Mammary epithelial cell (primary cell): ENCODE measurements at regions not wholly inside any gene's neighbourhood (a gene's known extent, or its start where the extent isn't known, plus 50 kb on each side); places are given as distances from the start of the nearest gene placed in this dataset.

Experiments
- CTCF ChIP-seq, 2 donors: IDR thresholded peaks in 1 of 2; conservative IDR thresholded peaks in 1 of 2; 2 replicates each; pipeline ENCODE4 v1.5.1; 2011 to 2012; ENCODE audit warnings: inconsistent platforms in 2 of 2, low read length in 2 of 2, mild to moderate bottlenecking in 2 of 2, control low read depth in 1 of 2, low read depth in 1 of 2; ENCODE audit not compliant: insufficient read depth in 1 of 2; ENCODE audit errors: extremely low read depth in 1 of 2
- EZH2 ChIP-seq: IDR thresholded peaks from 2 replicates; pipeline ENCODE4 v1.6.1; 2012; ENCODE audit warnings: low read length, inconsistent platforms, borderline replicate concordance

- no peak for TF ChIP-seq EZH2
- TF ChIP-seq CTCF (conservative IDR thresholded peaks at IDR 0.05 in 1 of 2, IDR thresholded peaks at IDR 0.05 in 1 of 2; ENCODE audit: extremely low read depth in 1 of 2, insufficient read depth in 1 of 2, low read depth in 1 of 2, low read length in 2 of 2), result no peak
Measured at GRCh38 chr3:153356908-153357307, 194.9 kb downstream of the RAP2B start.
